GM21367 (cell line): ENCODE measurements at regions not wholly inside any gene's neighbourhood (a gene's known extent, or its start where the extent isn't known, plus 50 kb on each side); places are given as distances from the start of the nearest gene placed in this dataset.

Experiments
- ATAC-seq: cut with Tn5 transposase; IDR thresholded peaks from one replicate; pipeline ENCODE4 v1.9.1; 2021; ENCODE audit not compliant: unreplicated experiment

DNA sequence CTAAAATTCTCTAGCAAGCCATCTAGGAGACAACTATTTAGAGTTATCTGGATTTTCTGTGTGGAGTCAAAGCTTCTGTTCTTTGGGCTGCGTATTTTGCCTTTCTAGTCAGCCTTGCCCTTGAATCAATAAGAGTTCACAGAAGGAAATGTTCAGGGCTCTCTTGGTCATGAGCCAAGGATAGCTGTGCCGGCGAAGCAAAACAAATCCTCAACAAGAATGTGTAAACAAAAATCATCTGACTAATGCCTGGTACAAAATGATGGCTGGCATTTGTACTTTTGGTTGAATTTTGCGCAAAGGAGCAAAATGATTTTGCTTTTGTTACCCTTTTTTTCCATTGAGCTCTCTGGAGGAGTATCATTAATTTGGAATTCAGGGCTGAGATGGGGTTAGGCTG lies 171.1 kb downstream of the DACT1 start:
- ATAC-seq = no peak

- ATAC-seq = no peak
Measured at GRCh38 chr14:58809520-58809919, 171.8 kb downstream of the DACT1 start.

GRCh38 chr14:58812050-58812910 lies 174.5 kb downstream of the DACT1 start:
- ATAC-seq = no peak

GRCh38 chr14:58813745-58814144 lies 176.0 kb downstream of the DACT1 start:
- ATAC-seq = no peak

DNA sequence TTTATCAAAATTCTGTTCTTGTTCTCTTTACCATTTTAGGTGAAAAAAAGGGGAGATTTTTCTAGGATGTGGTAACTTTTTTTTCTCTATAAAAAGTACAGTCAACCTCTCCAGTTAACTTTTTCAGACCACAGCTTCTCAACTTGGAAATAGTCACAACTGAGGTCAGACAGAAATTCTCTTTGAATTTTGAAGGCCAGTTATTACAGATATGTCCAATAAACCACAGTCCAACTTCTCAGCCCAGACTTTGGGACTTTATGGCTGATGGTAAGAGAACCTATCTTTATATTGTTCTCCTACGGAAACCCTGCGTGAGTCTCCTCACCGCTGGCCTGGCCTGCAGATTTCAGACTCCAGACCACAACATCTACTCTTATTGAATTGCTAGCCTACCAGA lies 176.7 kb downstream of the DACT1 start:
- ATAC-seq = no peak

DNA sequence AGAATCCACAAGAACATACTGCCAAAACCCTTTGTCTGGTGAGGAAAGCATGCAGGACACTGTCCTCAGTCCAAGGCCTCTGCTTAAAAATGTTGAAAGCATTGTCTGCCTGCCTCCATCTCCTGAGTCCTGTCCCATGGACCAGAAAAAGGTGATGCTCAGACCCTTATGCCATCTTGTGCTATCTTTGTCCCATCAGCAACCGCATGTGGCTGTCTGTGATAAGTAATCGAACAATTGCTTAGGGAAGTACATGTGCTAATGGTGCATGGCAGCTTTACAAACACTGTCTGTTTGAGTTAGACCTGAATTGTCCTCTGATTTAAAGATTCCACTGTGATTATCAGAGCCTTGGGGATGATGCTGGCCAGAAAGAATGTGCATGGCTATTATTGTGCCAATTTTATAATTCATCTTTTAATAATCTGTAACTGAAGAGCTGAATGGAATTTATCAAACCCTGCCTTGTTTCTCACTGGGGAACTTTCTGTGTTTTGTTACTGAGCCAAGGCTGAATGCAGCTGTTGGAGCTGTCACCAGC lies 177.5 kb downstream of the DACT1 start:
- no peak for ATAC-seq

GRCh38 chr14:58815794-58816193 lies 178.0 kb downstream of the DACT1 start:
- no peak for ATAC-seq

GRCh38 chr14:58816416-58817115 lies 178.8 kb downstream of the DACT1 start:
- no peak for ATAC-seq

GRCh38 chr14:58817846-58818245 lies 180.1 kb downstream of the DACT1 start:
- no peak for ATAC-seq

GRCh38 chr14:58820032-58820431 lies 182.3 kb downstream of the DACT1 start:
- ATAC-seq = no peak

- ATAC-seq = no peak
Measured at GRCh38 chr14:58821421-58821820, 183.7 kb downstream of the DACT1 start.

DNA sequence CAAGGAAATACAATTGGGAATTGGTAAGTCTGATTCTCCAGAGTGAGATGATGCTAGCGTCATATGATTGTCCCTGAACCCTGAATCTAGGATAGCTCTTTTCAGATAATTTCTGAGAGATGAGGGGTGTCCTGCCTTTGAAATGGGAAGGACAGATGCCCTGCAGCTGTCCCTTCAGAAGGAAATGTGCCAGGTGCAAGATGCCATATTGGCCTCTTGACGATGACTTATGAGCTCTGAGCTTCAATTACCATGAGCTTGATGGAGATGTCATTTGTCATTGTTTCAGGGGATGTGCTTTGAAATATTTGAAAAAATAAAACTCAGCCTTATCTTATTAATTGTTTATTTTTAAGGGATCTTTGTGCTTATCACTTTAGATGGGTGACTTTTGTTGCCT lies 185.1 kb downstream of the DACT1 start:
- ATAC-seq = no peak

GRCh38 chr14:58823312-58823711 lies 185.6 kb downstream of the DACT1 start:
- ATAC-seq = no peak

GRCh38 chr14:58824106-58824505 lies 186.3 kb downstream of the DACT1 start:
- no peak for ATAC-seq

DNA sequence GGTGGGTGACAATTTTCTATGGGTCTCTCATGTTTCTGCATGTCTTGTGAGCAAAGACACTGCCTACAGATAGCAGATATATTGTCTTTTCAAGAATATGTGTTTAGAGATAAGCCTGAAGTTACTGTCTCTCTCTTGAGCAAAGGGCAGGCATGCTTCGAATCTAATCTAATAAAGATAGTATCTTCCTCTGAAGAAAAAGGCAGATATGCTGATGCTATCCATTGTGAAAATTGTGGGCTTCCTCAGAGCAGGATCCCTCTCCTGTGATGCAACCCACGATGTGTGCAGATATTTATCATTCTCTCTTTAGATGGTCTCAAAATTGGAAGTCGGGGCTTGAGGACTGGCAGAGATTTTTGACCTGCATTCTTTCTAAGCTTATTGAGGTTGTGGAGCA lies 187.0 kb downstream of the DACT1 start:
- ATAC-seq = no peak

GRCh38 chr14:58825606-58826005 lies 187.8 kb downstream of the DACT1 start:
- no peak for ATAC-seq

DNA sequence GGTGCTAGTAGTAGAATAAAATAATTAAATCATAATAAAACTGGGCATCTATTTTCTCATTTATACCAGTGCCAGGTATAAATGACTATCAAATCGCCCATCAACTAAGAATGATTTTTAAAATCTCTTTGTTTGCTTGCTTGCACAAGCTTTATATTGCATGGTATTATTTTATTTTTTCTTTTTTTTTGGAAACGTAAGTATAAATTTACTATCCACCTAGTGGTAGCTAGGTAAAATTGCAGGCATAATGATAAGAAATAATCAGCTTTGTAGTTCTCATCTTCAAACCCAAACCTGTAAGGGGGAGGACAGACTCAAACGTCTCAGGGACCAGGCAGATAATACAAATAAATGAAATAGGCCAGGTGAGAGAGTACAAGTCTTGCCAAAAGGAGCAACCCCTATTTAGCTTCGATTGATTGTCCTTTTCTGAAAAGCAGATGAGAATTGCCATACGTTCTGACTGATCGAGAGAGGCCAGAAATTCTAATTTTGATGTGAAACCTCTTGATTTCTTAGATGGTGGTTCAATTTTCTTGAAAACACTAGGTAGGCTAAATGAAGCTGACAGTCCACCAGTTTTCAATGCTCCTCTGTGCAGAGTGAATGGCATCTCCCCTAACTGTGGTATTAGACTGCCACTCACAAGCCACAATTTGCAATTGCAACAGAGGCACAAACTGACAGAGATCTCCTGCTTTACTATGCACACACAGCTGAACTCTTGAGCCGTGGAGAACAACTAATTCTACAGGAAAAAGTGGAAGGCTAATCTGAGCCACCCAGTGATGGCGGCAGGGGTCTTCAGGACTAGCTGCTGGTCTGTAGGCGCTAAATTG lies 189.3 kb downstream of the DACT1 start:
- no peak for ATAC-seq

- ATAC-seq = no peak
Measured at GRCh38 chr14:58828298-58828697, 190.5 kb downstream of the DACT1 start.

DNA sequence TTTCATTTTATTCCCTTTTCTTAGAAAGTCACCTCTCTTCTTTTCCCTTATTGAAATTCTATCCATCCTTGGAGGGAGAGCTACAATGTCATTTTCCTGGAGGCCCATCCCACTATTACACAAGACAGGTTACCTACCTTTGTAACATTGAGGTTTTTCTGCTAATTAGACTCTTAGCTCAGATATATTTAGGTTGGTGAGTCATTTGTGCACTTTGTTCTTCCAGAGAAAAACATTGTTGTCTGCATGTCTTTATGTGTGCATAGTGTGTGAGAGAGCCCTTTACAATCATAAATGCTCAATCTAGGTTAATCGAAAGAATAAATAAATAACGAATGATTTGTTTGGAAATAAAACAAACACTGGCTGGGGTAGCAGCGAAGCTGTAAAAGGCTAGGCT lies 191.8 kb downstream of the DACT1 start:
- ATAC-seq = no peak

- no peak for ATAC-seq
Measured at GRCh38 chr14:58830121-58830520, 192.4 kb downstream of the DACT1 start.

DNA sequence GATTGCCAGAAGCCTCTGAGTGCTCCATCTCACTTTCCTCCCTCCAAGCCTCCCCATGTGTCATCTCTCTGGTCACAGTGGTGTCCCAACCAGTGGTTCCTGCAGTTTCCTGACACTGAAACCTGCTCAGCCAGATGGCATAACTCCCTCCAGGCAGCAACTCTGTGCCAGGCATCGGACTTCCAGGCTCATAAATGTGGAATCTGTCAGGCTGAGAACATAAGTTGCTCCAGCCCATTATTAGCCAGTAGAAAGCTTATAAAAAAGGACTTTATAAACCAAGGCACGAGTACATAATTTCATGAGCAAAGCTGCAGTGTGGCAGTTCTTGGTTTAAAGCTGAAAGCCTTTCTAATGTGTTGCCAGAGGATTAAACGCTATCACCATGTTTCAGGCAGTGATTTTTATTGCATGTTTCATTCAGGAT lies 194.3 kb downstream of the DACT1 start:
- no peak for ATAC-seq
